Endodermal cell (in vitro differentiated cells): ENCODE measurements at regions not wholly inside any gene's neighbourhood (a gene's known extent, or its start where the extent isn't known, plus 50 kb on each side); places are given as distances from the start of the nearest gene placed in this dataset.

ENCODE experiments used
- DNase-seq: peaks from one replicate; pipeline ENCODE4 v3.0.0-alpha.2; 2017
- H3K27ac ChIP-seq: 2 replicates; pipeline ENCODE4 v1.5.1; 2013; ENCODE audit warnings: mild to moderate bottlenecking, low read depth, low read length, moderate library complexity
- H3K27me3 ChIP-seq: 2 replicates; pipeline ENCODE4 v1.6.1; 2013; ENCODE audit warnings: mild to moderate bottlenecking, low read length, moderate library complexity; ENCODE audit not compliant: insufficient read depth, control insufficient read depth, poor library complexity, severe bottlenecking
- H3K36me3 ChIP-seq: 2 replicates; pipeline ENCODE4 v1.7.0; 2013; ENCODE audit warnings: mild to moderate bottlenecking, low read length, moderate library complexity; ENCODE audit not compliant: control insufficient read depth, insufficient read depth
- H3K4me1 ChIP-seq: one replicate; pipeline ENCODE4 v1.7.0; 2013; ENCODE audit warnings: low read length; ENCODE audit not compliant: control insufficient read depth, insufficient read depth
- H3K4me3 ChIP-seq: 2 replicates; pipeline ENCODE4 v1.5.1; 2013; ENCODE audit warnings: mild to moderate bottlenecking, low read length, moderate library complexity
- H3K9ac ChIP-seq: 2 replicates; pipeline ENCODE4 v1.6.1; 2013; ENCODE audit warnings: mild to moderate bottlenecking, low read length, moderate library complexity; ENCODE audit not compliant: poor library complexity, severe bottlenecking; ENCODE audit errors: extremely low read depth
- H3K9me3 ChIP-seq: 2 replicates; pipeline ENCODE4 v1.6.1; 2013; ENCODE audit warnings: mild to moderate bottlenecking, low read length, moderate library complexity; ENCODE audit not compliant: control insufficient read depth
- H3K27ac Mint-ChIP-seq: 2 replicates; pipeline ENCODE4 v1.8.0; 2020; ENCODE audit warnings: mixed read lengths
- H3K27me3 Mint-ChIP-seq: 2 replicates; pipeline ENCODE4 v1.8.0; 2021; ENCODE audit warnings: mild to moderate bottlenecking, mixed read lengths; ENCODE audit not compliant: insufficient read depth
- H3K36me3 Mint-ChIP-seq: 2 replicates; pipeline ENCODE4 v1.8.0; 2020; ENCODE audit warnings: low read depth, mixed read lengths
- H3K4me1 Mint-ChIP-seq: 2 replicates; pipeline ENCODE4 v1.8.0; 2020; ENCODE audit warnings: mixed read lengths
- H3K4me3 Mint-ChIP-seq: 2 replicates; pipeline ENCODE4 v1.8.0; 2020; ENCODE audit warnings: mild to moderate bottlenecking, moderate library complexity, mixed read lengths
- H3K9me3 Mint-ChIP-seq: 2 replicates; pipeline ENCODE4 v1.8.0; 2020; ENCODE audit warnings: mild to moderate bottlenecking, mixed read lengths
- CTCF ChIP-seq: fragments of 200-600 bp; sonication (generic); conservative IDR thresholded peaks from 2 replicates; pipeline ENCODE4 v1.5.0; 2021; ENCODE audit warnings: antibody characterized with exemption, mild to moderate bottlenecking
- WGBS, 2 experiments: methylation state at CpG; one replicate each; pipeline versions ENCODE4 v1.1.5 to v1.1.7; 2013; ENCODE audit warnings: missing lambda C conversion rate in 2 of 2, mixed read lengths in 1 of 2; ENCODE audit not compliant: insufficient coverage in 1 of 2, insufficient read length in 1 of 2; 5-methylcytosine and 5-hydroxymethylcytosine counted together

GRCh38 chr5:124342027-124342471 lies 404.4 kb downstream of the ZNF608 start:
- WGBS, 2 experiments, result 100% methylated on average over 1 of the region's 1 CpG
- Mint-ChIP-seq H3K27ac (no peak overlapping the region), H3K9me3 (peaks cover 15% of the 10 kb centered on the region), H3K4me3 (no peak overlapping the region), H3K36me3 (peaks cover 2% of the 10 kb centered on the region), H3K27me3 (no peaks in the 10 kb centered on the region), H3K4me1 (peaks cover 11% of the 10 kb centered on the region)
- Histone ChIP-seq H3K36me3 (no peaks in the 10 kb centered on the region), H3K27ac (no peak overlapping the region), H3K27me3 (no peaks in the 10 kb centered on the region), H3K4me3 (no peak overlapping the region), H3K9me3 (peaks cover 19% of the 10 kb centered on the region), H3K4me1 (no peaks in the 10 kb centered on the region), H3K9ac (no peak overlapping the region)
- no peak for TF ChIP-seq CTCF
- no peak for DNase-seq

GRCh38 chr5:124341066-124341858 lies 405.2 kb downstream of the ZNF608 start:
- WGBS, 2 experiments, result 83 to 91% methylated on average over 2 to 7 of the region's 7 CpGs
- Mint-ChIP-seq H3K36me3 (peaks cover 2% of the 10 kb centered on the region), H3K27me3 (no peaks in the 10 kb centered on the region), H3K9me3 (peaks cover 15% of the 10 kb centered on the region), H3K27ac (no peak overlapping the region), H3K4me1 (peaks cover 11% of the 10 kb centered on the region), H3K4me3 (no peak overlapping the region)
- DNase-seq, result no peak
- H3K9ac ChIP-seq, result no peak overlapping the region
- no peaks in the 10 kb centered on the region for H3K36me3 ChIP-seq
- H3K4me3 ChIP-seq, result no peak overlapping the region
- TF ChIP-seq CTCF, result no peak
- no peak overlapping the region for H3K27ac ChIP-seq
- H3K9me3 ChIP-seq, result peaks cover 24% of the 10 kb centered on the region
- no peaks in the 10 kb centered on the region for H3K4me1 ChIP-seq
- H3K27me3 ChIP-seq, result no peaks in the 10 kb centered on the region

GRCh38 chr5:124337996-124338395 lies 408.4 kb downstream of the ZNF608 start:
- Mint-ChIP-seq H3K27ac (no peak overlapping the region), H3K27me3 (no peaks in the 10 kb centered on the region), H3K4me3 (no peak overlapping the region), H3K9me3 (peaks cover 17% of the 10 kb centered on the region), H3K36me3 (peaks cover 2% of the 10 kb centered on the region), H3K4me1 (no peaks in the 10 kb centered on the region)
- Histone ChIP-seq H3K9ac (no peak overlapping the region), H3K36me3 (no peaks in the 10 kb centered on the region), H3K4me3 (peak overlapping the region; percentile 30), H3K27ac (no peak overlapping the region), H3K27me3 (no peaks in the 10 kb centered on the region), H3K9me3 (peaks cover 33% of the 10 kb centered on the region), H3K4me1 (no peaks in the 10 kb centered on the region)
- no peak for DNase-seq
- no peak for TF ChIP-seq CTCF
